ENCODE measurements at regions not wholly inside any gene's neighbourhood (a gene's known extent, or its start where the extent isn't known, plus 50 kb on each side); places are given as distances from the start of the nearest gene placed in this dataset.
"Not testable (repeated sequence)": the region's sequence is repeated elsewhere in the genome, so short reads cannot be mapped to it uniquely, and the experiment has no call there.

- DNase-seq (ENCODE audit: low read depth in 2 of 2), result no peak
Observed at GRCh38 chr10:131579251-131580071, 267.9 kb upstream of the TCERG1L start.

- DNase-seq (ENCODE audit: low read depth in 2 of 2), result no peak
Observed at GRCh38 chr10:131580076-131580652, 268.6 kb upstream of the TCERG1L start.

- DNase-seq (ENCODE audit: low read depth in 2 of 2), result no peak
Observed at GRCh38 chr10:131580674-131581073, 269.2 kb upstream of the TCERG1L start.

- DNase-seq (ENCODE audit: low read depth in 2 of 2), result not testable (repeated sequence)
Observed at GRCh38 chr10:131581547-131581946, 270.0 kb upstream of the TCERG1L start.

GRCh38 chr10:131584287-131584686 lies 272.8 kb upstream of the TCERG1L start:
- no peak for DNase-seq (ENCODE audit: low read depth in 2 of 2)

- no peak for DNase-seq (ENCODE audit: low read depth in 2 of 2)
Observed at GRCh38 chr10:131585761-131586160, 274.2 kb upstream of the TCERG1L start.

- no peak for DNase-seq (ENCODE audit: low read depth in 2 of 2)
Observed at GRCh38 chr10:131586958-131587357, 275.4 kb upstream of the TCERG1L start.

GRCh38 chr10:131587976-131588680 lies 276.6 kb upstream of the TCERG1L start:
- DNase-seq (ENCODE audit: low read depth in 2 of 2), result no peak

- no peak for DNase-seq (ENCODE audit: low read depth in 2 of 2)
Observed at GRCh38 chr10:131588704-131589220, 277.2 kb upstream of the TCERG1L start.

- no peak for DNase-seq (ENCODE audit: low read depth in 2 of 2)
Observed at GRCh38 chr10:131590567-131590966, 279.0 kb upstream of the TCERG1L start.

- no peak for DNase-seq (ENCODE audit: low read depth in 2 of 2)
Observed at GRCh38 chr10:131591936-131592335, 280.4 kb upstream of the TCERG1L start.

GRCh38 chr10:131609176-131609575 lies 291.6 kb upstream of the PPP2R2D start:
- DNase-seq (ENCODE audit: low read depth in 2 of 2), result no peak

- no peak for DNase-seq (ENCODE audit: low read depth in 2 of 2)
Observed at GRCh38 chr10:131615150-131615549, 285.7 kb upstream of the PPP2R2D start.

GRCh38 chr10:131616040-131616439 lies 284.8 kb upstream of the PPP2R2D start:
- no peak for DNase-seq (ENCODE audit: low read depth in 2 of 2)

GRCh38 chr10:131617113-131617858 lies 283.5 kb upstream of the PPP2R2D start:
- no peak for DNase-seq (ENCODE audit: low read depth in 2 of 2)

- no peak for DNase-seq (ENCODE audit: low read depth in 2 of 2)
Observed at GRCh38 chr10:131618587-131619267, 282.1 kb upstream of the PPP2R2D start.

GRCh38 chr10:131620314-131620713 lies 280.5 kb upstream of the PPP2R2D start:
- DNase-seq (ENCODE audit: low read depth in 2 of 2), result no peak

GRCh38 chr10:131620904-131621303 lies 279.9 kb upstream of the PPP2R2D start:
- no peak for DNase-seq (ENCODE audit: low read depth in 2 of 2)

GRCh38 chr10:131621784-131622624 lies 278.8 kb upstream of the PPP2R2D start:
- no peak for DNase-seq (ENCODE audit: low read depth in 2 of 2)

GRCh38 chr10:131625041-131625440 lies 275.8 kb upstream of the PPP2R2D start:
- no peak for DNase-seq (ENCODE audit: low read depth in 2 of 2)
